ENCODE measurements at regions not wholly inside any gene's neighbourhood (a gene's known extent, or its start where the extent isn't known, plus 50 kb on each side); places are given as distances from the start of the nearest gene placed in this dataset.
A peak's percentile ranks its signal among the peaks of the same experiment; 100 is the strongest.

DNA sequence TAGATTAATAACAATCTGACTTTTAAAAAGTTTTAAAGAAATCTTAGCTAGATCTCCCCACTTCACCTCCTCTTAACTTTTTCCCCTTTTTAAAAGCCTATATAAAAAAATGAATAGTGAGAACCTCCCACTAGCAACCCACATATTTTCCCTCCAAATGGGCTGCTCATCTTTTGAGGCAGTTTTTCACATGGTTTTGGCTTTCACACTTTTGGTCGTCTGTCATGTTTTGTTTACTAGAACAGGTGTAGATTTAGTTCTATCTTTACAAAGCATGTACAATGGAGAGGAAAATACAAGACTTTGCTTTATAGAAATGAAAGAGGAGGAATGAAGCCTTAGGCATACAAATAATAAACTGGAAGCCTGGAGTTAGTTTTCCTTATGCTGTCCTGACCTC, 126.7 kb upstream of the EOMES start:
- Histone ChIP-seq H3K9me3 (ENCODE audit: low read length) (no peaks in the 10 kb centered on the region; the same call in 1 of the 2 replicates), H3K27me3 (ENCODE audit: low read length) (no peaks in the 10 kb centered on the region; the same call in 1 of the 2 replicates), H3K4me2 (ENCODE audit: low read length) (no peak overlapping the region), H3F3A (ENCODE audit: low read length, unreplicated experiment) (no peaks in the 10 kb centered on the region), H3K4me3 (ENCODE audit: low read length) (no peak overlapping the region), H2AFZ (ENCODE audit: low read length) (no peak overlapping the region), H3K9me2 (replicated peaks; ENCODE audit: low read length) (no peaks in the 10 kb centered on the region), H3K36me3 (ENCODE audit: low read depth, low read length) (no peaks in the 10 kb centered on the region), H3K9ac (ENCODE audit: low read length) (no peak overlapping the region), H3K79me2 (ENCODE audit: low read length) (no peaks in the 10 kb centered on the region), H3K4me1 (ENCODE audit: insufficient read depth, low read length) (no peaks in the 10 kb centered on the region), H4K20me1 (ENCODE audit: low read length) (no peaks in the 10 kb centered on the region), H3K27ac (ENCODE audit: low read length) (no peak overlapping the region)
- no peak for TF ChIP-seq EZH2 (IDR thresholded peaks at IDR 0.05; ENCODE audit: low read length, unreplicated experiment)
- TF ChIP-seq, protein P1, sequence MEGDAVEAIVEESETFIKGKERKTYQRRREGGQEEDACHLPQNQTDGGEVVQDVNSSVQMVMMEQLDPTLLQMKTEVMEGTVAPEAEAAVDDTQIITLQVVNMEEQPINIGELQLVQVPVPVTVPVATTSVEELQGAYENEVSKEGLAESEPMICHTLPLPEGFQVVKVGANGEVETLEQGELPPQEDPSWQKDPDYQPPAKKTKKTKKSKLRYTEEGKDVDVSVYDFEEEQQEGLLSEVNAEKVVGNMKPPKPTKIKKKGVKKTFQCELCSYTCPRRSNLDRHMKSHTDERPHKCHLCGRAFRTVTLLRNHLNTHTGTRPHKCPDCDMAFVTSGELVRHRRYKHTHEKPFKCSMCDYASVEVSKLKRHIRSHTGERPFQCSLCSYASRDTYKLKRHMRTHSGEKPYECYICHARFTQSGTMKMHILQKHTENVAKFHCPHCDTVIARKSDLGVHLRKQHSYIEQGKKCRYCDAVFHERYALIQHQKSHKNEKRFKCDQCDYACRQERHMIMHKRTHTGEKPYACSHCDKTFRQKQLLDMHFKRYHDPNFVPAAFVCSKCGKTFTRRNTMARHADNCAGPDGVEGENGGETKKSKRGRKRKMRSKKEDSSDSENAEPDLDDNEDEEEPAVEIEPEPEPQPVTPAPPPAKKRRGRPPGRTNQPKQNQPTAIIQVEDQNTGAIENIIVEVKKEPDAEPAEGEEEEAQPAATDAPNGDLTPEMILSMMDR (conservative IDR thresholded peaks at IDR 0.05; ENCODE audit: low read depth, low read length), result no peak
- no peak for TF ChIP-seq EZH2phosphoT487 (IDR thresholded peaks at IDR 0.05; ENCODE audit: borderline replicate concordance, low read length)
- intact Hi-C loops (cut with micrococcal nuclease), result no loop called here
- ATAC-seq, result no peak
- no TSS peak for BruUV-seq (replicated peaks)
- no peak for DNase-seq
- POLR2A ChIA-PET (ENCODE audit: unreplicated experiment), result no interaction called here
- CTCF ChIA-PET, result no interaction called here

DNA sequence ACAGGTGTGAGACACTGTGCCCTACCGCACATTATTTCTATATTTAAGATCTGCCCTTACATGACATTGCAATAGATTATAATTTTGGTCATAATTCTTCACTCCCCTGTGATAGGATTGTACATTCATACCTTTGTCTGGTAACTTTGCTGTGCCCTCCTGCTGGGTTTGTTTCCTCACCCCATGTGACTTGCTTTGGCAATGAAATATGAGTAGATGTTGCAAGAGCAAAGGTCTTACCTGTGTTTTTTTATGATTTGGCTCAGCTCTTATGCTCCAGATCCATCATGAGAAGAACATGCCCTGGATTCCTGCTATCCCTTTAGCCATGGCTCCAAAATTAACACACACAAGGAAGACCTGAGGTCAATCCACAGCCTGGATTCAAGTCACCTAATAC, 137.7 kb upstream of the EOMES start:
- Histone ChIP-seq H3K27ac (ENCODE audit: low read length) (no peak overlapping the region), H3K9me2 (replicated peaks; ENCODE audit: low read length) (no peaks in the 10 kb centered on the region), H3K9ac (ENCODE audit: low read length) (no peak overlapping the region), H3K4me3 (ENCODE audit: low read length) (no peak overlapping the region), H3K36me3 (ENCODE audit: low read depth, low read length) (no peaks in the 10 kb centered on the region), H3F3A (ENCODE audit: low read length, unreplicated experiment) (no peaks in the 10 kb centered on the region), H3K4me2 (ENCODE audit: low read length) (no peak overlapping the region), H3K27me3 (ENCODE audit: low read length) (no peaks in the 10 kb centered on the region), H4K20me1 (ENCODE audit: low read length) (no peaks in the 10 kb centered on the region), H2AFZ (ENCODE audit: low read length) (no peak overlapping the region), H3K79me2 (ENCODE audit: low read length) (no peaks in the 10 kb centered on the region), H3K4me1 (ENCODE audit: insufficient read depth, low read length) (no peaks in the 10 kb centered on the region), H3K9me3 (ENCODE audit: low read length) (no peaks in the 10 kb centered on the region)
- DNase-seq (peak; percentile 8), ATAC-seq (no peak)
- intact Hi-C loops (cut with micrococcal nuclease), result no loop called here
- ChIA-PET CTCF (no interaction called here), POLR2A (ENCODE audit: unreplicated experiment) (no interaction called here)
- no peak for TF ChIP-seq EZH2phosphoT487 (IDR thresholded peaks at IDR 0.05; ENCODE audit: borderline replicate concordance, low read length)
- TF ChIP-seq, protein P1 (conservative IDR thresholded peaks at IDR 0.05; ENCODE audit: low read depth, low read length), result no peak
- no TSS peak for BruUV-seq (replicated peaks)

DNA sequence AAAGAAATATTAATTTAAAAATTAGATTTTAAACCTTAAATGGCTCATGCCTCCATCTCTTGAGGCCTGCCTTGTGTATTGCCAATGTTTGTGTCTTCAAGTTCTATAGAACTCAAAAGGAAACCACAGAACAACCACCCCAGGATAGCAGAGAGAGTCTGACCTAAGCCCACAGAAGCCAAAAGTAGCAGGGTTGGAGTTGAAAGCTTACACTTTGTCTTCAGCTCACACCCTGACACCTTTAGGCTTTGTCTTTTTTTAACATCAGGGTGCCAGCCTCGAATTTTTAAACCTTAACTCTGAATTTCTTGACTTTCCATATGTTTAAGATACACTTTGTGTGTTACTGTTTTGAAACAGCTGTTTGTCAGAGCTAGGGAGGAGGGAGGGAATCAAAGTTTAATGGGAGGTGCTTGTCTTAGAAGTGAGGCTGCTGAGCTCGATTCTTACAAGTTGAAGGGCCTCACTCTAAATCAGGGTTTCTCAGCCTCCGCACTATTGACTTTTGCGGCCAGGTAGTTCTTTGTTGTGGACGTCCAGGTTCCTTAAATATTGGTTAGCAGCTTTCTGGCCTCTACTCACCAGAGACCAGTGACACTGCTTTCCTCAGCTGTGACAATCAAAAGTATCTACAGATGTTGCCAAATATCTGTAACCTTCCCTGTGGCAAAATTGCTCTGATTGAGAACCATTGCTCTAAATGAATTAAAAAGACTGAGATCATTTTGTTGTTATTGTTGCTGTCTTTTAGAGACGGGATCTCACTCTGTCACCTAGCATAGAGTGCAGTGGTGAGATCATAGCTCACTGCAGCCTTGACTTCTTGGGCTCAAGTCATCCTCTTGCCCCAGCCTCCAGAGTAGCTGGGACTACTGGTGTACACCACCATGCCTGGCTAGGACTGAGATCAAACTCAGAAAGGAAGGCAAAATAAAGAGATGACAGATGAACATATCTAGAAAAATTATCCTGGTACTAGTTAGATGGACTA, 139.2 kb upstream of the EOMES start:
- no peaks in the 10 kb centered on the region for H3K4me1 ChIP-seq (ENCODE audit: insufficient read depth, low read length)
- DNase-seq (no peak), ATAC-seq (no peak)
- no peak overlapping the region for H3K9ac ChIP-seq (ENCODE audit: low read length)
- H2AFZ ChIP-seq (ENCODE audit: low read length), result no peak overlapping the region
- intact Hi-C loops (cut with micrococcal nuclease), result no loop called here
- H4K20me1 ChIP-seq (ENCODE audit: low read length), result no peaks in the 10 kb centered on the region
- no peak overlapping the region for H3K4me2 ChIP-seq (ENCODE audit: low read length)
- no TSS peak for BruUV-seq (replicated peaks)
- H3K27ac ChIP-seq (ENCODE audit: low read length), result no peak overlapping the region
- H3K9me3 ChIP-seq (ENCODE audit: low read length), result no peaks in the 10 kb centered on the region
- POLR2A ChIA-PET (ENCODE audit: unreplicated experiment), result interaction anchor here (0.5 kb wide), 1 partner anchor 99 kb away, joined by 4 read pairs; no protein-coding TSS in a partner anchor
- no peaks in the 10 kb centered on the region for H3K27me3 ChIP-seq (ENCODE audit: low read length)
- H3F3A ChIP-seq (ENCODE audit: low read length, unreplicated experiment), result no peaks in the 10 kb centered on the region
- H3K79me2 ChIP-seq (ENCODE audit: low read length), result no peaks in the 10 kb centered on the region
- TF ChIP-seq EZH2phosphoT487 (IDR thresholded peaks at IDR 0.05; ENCODE audit: borderline replicate concordance, low read length), result no peak
- TF ChIP-seq EZH2 (IDR thresholded peaks at IDR 0.05; ENCODE audit: low read length, unreplicated experiment), result no peak
- TF ChIP-seq, protein P1 (conservative IDR thresholded peaks at IDR 0.05; ENCODE audit: low read depth, low read length), result no peak
- no peak overlapping the region for H3K4me3 ChIP-seq (ENCODE audit: low read length)
- CTCF ChIA-PET, result no interaction called here
- H3K36me3 ChIP-seq (ENCODE audit: low read depth, low read length), result no peaks in the 10 kb centered on the region
- H3K9me2 ChIP-seq (replicated peaks; ENCODE audit: low read length), result no peaks in the 10 kb centered on the region

All from PC-3 (cell line).